ENCODE measurements at regions not wholly inside any gene's neighbourhood (a gene's known extent, or its start where the extent isn't known, plus 50 kb on each side); places are given as distances from the start of the nearest gene placed in this dataset.

DNA sequence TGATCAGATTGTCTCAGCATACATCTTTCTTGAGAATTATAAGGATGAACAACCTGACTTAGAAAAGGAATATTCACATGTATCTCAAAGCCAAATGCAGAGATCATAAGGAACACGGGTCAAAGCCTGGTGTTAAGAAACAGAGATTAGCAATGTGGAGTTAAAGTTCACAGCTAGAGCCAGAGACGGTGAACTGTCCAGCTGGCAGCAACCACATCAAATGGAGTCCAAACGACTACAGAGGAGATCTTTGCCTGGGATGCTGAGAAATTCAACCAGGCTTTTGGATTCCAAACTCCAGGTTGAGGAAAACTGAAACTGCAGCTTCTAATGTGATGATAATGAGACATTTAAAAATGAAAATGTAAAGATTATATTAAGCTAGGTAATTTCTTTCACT lies 939.9 kb upstream of the NXPH2 start:
- TF ChIP-seq, protein P1, sequence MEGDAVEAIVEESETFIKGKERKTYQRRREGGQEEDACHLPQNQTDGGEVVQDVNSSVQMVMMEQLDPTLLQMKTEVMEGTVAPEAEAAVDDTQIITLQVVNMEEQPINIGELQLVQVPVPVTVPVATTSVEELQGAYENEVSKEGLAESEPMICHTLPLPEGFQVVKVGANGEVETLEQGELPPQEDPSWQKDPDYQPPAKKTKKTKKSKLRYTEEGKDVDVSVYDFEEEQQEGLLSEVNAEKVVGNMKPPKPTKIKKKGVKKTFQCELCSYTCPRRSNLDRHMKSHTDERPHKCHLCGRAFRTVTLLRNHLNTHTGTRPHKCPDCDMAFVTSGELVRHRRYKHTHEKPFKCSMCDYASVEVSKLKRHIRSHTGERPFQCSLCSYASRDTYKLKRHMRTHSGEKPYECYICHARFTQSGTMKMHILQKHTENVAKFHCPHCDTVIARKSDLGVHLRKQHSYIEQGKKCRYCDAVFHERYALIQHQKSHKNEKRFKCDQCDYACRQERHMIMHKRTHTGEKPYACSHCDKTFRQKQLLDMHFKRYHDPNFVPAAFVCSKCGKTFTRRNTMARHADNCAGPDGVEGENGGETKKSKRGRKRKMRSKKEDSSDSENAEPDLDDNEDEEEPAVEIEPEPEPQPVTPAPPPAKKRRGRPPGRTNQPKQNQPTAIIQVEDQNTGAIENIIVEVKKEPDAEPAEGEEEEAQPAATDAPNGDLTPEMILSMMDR (IDR thresholded peaks at IDR 0.05), result no peak
- TF ChIP-seq POLR2A (IDR thresholded peaks at IDR 0.05) (no peak), POLR2AphosphoS5 (IDR thresholded peaks at IDR 0.05; ENCODE audit: insufficient read depth in 1 of 2, low read depth in 1 of 2) (no peak)

Data from vagina (tissue), 2 donors.